ENCODE measurements at regions not wholly inside any gene's neighbourhood (a gene's known extent, or its start where the extent isn't known, plus 50 kb on each side); places are given as distances from the start of the nearest gene placed in this dataset.

- TF ChIP-seq NR2C2 (CRISPR knock-in tag; IDR thresholded peaks at IDR 0.05; ENCODE audit: borderline replicate concordance) = no peak
- no peak for TF ChIP-seq MLLT10 (CRISPR knock-in tag; IDR thresholded peaks at IDR 0.05)
- no peak for TF ChIP-seq ZNF691 (CRISPR knock-in tag; IDR thresholded peaks at IDR 0.05; ENCODE audit: borderline replicate concordance, low read depth)
- no peak for TF ChIP-seq ZNF512 (CRISPR knock-in tag; IDR thresholded peaks at IDR 0.05)
- TF ChIP-seq CTCF (CRISPR knock-in tag; IDR thresholded peaks at IDR 0.05) = no peak
- TF ChIP-seq STAT6 (CRISPR knock-in tag; IDR thresholded peaks at IDR 0.05; ENCODE audit: borderline replicate concordance) = no peak
- no peak for TF ChIP-seq ZNF740 (CRISPR knock-in tag; IDR thresholded peaks at IDR 0.05)
- TF ChIP-seq E2F5 (CRISPR knock-in tag; conservative IDR thresholded peaks at IDR 0.05) = no peak
Observed at GRCh38 chr9:86752733-86753132, 194.6 kb downstream of the GAS1 start.

Measured in HepG2 (cell line).